Tongue (tissue), 1 donor: ENCODE measurements at regions not wholly inside any gene's neighbourhood (a gene's known extent, or its start where the extent isn't known, plus 50 kb on each side); places are given as distances from the start of the nearest gene placed in this dataset.
A peak's percentile ranks its signal among the peaks of the same experiment; 100 is the strongest.

Source experiments
- DNase-seq: peaks from one replicate; pipeline ENCODE4 v3.0.0-alpha.2; 2015

- DNase-seq: no peak
These were observed 184.4 kb upstream of the DYNLRB2 start for GRCh38 chr16:80356365-80356764.

DNA sequence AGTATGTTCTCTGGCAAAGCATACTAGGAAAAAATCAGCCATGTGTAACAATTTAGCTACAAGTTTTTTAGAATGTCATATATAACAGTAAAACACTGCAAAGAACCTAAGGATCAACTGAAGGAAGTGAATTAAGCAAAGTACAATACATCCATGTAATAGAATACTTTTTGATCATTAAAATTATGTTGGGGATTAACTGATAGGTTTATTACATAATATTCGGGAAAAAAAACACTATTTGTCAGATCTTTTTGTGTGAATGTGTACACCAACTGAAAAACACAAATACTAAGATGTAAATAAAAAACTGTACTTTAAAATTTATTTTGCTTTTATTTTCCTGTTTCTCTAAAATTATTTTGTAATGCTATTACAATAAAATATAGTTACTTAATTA lies 185.5 kb upstream of the DYNLRB2 start:
- DNase-seq: no peak

DNA sequence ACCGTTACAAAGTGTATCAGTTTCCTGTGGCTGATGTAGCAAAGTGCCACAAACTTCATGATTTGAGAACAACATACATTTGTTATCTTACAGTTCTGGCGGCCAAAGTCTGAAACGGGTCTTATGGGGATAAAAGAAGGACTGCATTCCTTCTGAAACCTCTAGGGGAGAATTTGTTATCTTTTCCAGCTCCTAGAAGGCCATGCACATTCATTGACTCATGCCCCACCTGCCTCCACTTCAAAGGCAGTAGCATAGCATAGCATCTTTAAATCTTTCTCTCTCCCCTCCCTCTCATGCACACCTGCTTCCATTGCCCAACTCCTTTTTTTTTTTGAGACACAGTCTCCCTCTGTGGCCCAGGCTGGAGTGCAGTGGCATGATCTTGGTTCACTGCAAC lies 190.7 kb upstream of the DYNLRB2 start:
- DNase-seq: no peak

DNA sequence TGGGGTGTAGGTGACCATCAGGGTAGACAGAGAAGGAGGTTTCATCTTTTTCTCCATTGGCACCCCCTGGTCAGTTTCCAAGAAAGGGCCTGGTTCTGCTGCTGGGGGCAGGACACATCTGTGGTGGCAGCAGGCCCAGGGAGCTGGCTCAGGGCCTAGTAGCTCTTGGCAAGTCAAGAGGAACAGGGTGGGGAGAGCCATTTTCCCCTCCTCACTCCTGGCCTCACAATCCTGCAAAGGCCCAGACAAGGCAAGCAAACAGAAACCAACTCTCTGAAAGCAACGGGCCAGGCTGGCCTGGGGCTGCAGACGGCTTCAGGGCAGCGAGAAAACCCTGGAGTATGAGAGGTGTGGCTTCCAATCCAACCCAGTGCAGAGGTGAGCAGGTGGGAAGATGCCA lies 192.9 kb upstream of the DYNLRB2 start:
- DNase-seq: peak; percentile 80

- DNase-seq: no peak
These were observed 193.8 kb upstream of the DYNLRB2 start for GRCh38 chr16:80347002-80347401.

DNA sequence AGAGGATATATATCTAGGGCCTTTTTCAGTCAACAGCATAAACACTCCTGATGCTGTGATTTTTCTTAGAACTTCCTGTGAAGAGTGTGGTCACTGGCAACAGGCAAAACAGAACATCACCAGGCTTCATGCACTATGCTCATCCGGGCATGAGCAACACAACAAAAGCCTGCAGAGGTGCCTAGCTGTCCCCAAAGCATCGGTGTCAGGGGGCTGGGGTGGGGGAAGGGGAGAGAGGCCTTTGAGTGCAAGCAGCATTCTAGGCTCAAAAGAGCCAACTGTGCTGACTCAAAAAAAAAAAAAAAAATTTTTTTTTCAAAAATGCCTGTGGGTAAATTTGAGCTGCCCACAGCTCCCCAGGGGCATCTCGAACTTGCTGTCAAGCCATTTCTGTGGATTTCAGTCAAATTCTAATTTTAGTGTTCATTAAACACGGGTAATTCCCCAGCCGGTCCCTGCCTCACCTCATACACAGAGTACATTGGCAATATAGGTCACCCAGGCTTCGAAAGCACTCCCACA lies 194.6 kb upstream of the DYNLRB2 start:
- peak; percentile 62 for DNase-seq

GRCh38 chr16:80345701-80346100 lies 195.1 kb upstream of the DYNLRB2 start:
- peak; percentile 29 for DNase-seq

DNA sequence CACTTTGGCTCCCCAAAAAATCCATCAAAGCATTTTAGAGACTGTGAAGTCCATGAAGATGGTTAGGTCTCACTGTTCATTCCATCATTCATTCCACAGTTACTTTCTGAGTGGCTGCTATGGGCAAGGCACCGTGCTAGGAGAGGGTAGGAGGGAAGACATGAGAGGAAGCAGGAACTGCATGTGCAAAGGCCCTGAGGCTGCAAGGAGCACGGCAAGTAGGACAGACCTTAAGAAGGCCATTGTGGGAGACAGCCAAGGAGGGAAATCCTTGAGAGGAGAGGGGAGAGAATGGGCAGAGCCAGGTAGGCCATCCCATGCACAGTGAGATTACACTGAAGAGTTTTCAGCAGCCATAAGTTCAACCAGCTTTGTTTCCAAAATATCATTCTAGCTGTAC lies 196.2 kb upstream of the DYNLRB2 start:
- no peak for DNase-seq

DNA sequence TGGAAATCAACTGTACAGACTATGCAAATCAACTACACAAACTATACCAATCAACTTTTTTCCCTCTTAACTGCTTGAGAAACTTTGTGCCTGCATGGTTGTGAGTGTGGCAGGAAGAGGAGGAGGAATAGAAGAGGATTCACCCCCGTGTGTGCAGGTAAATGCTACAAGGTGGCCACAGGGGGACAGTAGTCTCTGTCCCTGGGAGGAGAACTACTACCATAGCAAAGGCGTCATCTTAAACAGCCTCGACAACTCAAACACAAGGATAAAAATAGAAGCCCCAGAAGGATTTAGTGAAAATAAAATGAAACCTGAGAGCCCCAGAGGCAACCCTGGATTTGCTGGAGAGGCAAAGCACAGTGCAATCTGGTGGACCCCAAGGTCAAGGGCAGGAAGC lies 199.5 kb upstream of the DYNLRB2 start:
- no peak for DNase-seq

GRCh38 chr16:80337786-80338185 lies 203.0 kb upstream of the DYNLRB2 start:
- no peak for DNase-seq

- DNase-seq: no peak
These were observed 210.0 kb upstream of the DYNLRB2 start for GRCh38 chr16:80330803-80331202.

DNA sequence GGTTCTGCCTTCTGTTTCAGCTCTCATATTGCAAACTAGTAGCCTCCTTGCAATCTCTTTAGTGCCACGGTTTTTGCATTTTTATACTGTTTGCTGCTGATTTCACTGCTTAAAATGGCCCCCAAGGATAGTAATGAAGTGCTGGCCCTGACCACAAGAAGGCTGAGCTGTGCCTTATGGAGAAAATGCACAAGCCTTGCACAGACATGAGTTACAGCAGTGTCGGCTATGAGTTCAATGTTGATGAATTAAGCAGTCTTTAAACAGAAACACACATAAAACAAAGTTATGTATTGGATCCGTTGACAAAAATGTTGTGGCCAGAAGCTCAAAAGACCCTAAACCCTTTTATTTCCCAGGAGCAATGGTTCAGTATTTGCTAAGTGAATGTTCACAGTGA lies 210.6 kb upstream of the DYNLRB2 start:
- no peak for DNase-seq

DNA sequence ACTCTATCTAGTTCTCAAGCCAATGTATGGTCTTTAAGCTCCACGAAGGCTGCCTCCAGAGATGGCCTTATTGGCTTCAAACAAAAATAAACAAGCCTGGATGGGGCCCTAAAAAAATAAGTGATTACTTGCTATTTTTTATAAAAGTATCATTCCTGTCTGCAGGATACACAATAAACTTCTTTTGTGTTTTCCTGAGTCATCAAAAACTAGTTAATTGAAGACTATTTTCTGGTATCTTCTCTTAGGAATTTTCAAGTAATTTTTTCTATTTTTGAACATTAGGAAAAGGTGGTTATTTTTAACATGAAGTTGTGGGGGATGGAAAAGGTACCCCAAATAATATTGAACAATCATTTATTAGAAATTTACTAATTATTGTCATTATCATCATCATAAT lies 213.1 kb upstream of the DYNLRB2 start:
- DNase-seq: no peak

- no peak for DNase-seq
These were observed 216.4 kb upstream of the DYNLRB2 start for GRCh38 chr16:80324371-80324770.

GRCh38 chr16:80323808-80324195 lies 217.0 kb upstream of the DYNLRB2 start:
- DNase-seq: no peak

GRCh38 chr16:80323187-80323807 lies 217.5 kb upstream of the DYNLRB2 start:
- no peak for DNase-seq

DNA sequence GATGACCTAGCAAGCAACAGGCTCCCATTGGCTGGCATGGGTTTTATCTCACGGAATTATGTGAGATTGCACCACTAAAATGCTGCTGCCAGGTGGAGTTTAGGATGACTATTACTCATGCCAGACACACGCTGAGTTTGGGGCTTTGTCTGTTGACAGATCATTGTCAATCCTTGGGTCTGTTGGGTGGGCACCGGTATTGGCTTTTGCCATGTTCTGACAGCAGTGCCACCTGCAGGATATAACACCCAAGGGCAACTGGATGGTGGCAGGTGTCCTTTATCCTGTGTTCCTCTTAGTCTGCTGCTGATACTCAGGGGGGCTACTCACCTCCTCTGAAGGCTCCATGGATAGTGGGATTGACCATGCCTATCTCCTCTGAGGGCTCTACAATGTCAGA lies 221.6 kb upstream of the DYNLRB2 start:
- no peak for DNase-seq

- no peak for DNase-seq
These were observed 222.7 kb upstream of the DYNLRB2 start for GRCh38 chr16:80318107-80318506.

DNA sequence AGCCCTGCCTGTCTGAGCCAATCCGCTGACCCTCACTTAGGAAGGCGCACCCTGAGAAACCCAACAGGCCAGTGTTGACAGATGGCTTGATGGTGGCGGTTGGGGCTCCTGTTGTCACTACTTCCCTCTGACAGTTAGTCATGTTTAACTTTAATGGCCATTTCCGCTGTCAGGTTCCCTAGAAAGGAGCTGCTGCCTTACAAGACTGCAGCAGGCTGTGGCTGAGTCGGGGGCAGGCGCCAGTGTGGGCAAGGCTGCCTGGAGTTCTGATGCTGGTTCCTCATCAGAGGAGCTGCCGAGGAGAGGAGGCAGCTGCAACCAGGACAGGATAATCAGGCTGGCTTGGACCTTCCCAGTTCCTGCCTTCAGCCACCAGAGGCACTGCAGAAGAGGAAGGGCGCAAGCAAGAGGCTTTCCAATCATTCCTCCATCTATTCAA lies 223.2 kb upstream of the DYNLRB2 start:
- DNase-seq: no peak

GRCh38 chr16:80317116-80317515 lies 223.7 kb upstream of the DYNLRB2 start:
- no peak for DNase-seq

DNA sequence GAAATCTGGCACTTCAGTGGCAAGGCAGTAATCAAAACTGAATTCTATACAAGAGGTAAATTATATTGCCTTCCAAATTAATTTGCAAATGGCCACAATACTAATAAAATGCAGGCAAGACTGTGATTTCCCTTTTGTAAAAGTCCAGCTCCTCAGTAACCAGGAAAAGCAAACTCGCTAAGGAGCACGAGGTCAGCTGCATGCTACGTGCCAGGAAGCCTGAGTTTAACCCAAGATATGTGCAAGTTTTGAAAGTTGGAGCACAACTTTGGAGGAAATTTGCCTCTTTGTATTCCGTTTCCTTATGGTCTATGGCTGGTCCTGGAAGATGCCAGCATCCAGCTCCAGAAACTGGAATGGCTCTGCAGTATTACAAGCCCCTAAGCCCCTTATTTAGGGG lies 226.8 kb upstream of the DYNLRB2 start:
- no peak for DNase-seq

GRCh38 chr16:80309178-80309577 lies 231.6 kb upstream of the DYNLRB2 start:
- DNase-seq: no peak

- DNase-seq: no peak
These were observed 235.4 kb upstream of the DYNLRB2 start for GRCh38 chr16:80305410-80305809.

GRCh38 chr16:80303691-80304090 lies 237.1 kb upstream of the DYNLRB2 start:
- peak; percentile 62 for DNase-seq

- DNase-seq: no peak
These were observed 239.9 kb upstream of the DYNLRB2 start for GRCh38 chr16:80300876-80301275.
